GM10266 (cell line): ENCODE measurements at regions not wholly inside any gene's neighbourhood (a gene's known extent, or its start where the extent isn't known, plus 50 kb on each side); places are given as distances from the start of the nearest gene placed in this dataset.
A peak's percentile ranks its signal among the peaks of the same experiment; 100 is the strongest.

Source experiments
- DNase-seq: peaks from one replicate; pipeline ENCODE4 v3.0.0; 2012; ENCODE audit errors: extremely low spot score
- CTCF ChIP-seq: IDR thresholded peaks from 2 replicates; pipeline ENCODE4 v1.5.1; 2012; ENCODE audit warnings: mild to moderate bottlenecking, low read depth; ENCODE audit not compliant: control insufficient read depth, insufficient read depth; ENCODE audit errors: missing control alignments

GRCh38 chr2:157172239-157172638, 85.3 kb upstream of the GALNT5 start:
- no peak for DNase-seq
- no peak for TF ChIP-seq CTCF

DNA sequence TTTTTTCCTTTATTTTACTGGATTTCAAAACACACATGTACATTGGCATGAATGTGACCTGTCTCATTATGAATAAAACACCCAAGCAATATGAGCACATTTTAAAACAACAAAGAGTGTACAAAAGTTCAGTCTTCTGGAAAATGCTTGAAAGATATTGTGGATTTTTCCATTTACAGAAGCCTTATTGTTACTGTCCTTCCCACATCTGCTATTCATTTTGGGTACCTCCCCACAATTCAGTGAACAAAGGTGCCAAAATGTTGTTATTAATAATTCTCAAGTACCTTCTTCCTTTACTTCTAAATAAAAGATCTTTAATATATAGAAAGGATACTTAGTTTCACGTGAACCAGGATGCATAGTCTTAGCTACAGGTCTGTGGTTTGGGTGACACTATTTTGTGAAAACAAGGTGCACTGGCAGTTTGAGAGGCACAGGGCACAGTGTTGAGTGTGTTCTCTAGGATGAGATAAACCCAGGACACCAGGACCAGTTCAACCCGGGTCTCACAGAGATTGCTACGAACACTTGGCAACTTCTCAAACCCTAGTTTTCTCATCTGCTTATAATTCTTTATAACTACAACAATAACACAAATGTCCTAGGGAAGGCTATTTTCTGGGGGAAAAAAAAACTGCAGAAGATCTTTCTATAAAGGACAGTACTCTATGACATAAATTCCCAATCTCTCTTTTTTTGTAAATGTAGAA, 84.5 kb upstream of the GALNT5 start:
- no peak for TF ChIP-seq CTCF
- no peak for DNase-seq

DNA sequence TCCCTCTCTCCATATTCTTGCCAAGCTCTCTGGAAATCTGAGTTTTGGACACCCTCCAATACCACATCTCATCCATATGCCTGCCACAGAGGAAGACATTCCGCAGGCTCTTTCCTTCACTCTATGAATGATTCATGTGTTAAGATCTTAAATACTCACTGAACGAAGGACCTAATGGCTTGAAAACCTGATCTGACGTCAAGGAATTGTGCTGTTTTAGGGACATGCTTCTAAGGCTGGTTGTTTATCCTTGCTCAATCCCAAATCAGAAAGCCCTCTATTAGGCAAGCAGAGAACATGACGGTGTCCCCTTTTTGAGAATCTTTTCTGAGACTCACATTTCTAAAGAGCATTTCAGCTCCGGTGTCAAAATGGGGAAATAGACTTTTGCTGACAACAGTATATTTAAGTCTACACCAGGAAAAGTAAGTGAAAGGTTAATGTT, 83.7 kb upstream of the GALNT5 start:
- no peak for TF ChIP-seq CTCF

DNA sequence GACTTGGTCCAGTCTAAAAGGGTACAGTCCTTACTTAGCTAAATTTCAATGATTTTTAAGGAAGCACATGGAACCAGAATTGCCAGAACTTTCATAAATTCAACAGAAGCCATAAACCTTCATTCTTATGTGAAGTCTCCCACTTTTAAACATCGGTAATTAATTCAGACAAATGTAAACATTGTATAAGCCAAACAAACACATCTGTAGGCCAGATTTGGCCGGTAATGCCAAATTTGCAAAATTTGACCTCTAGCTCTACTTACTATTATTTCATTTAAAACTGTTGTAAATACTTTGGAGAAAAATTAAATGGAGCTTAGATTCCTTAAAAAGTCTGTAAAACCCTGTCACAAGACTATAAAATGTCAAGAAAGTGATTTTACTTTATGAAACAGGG, 83.2 kb upstream of the GALNT5 start:
- DNase-seq: no peak
- no peak for TF ChIP-seq CTCF

More for the DNA sequence above, 83.7 kb upstream of the GALNT5 start:
- DNase-seq: no peak

DNA sequence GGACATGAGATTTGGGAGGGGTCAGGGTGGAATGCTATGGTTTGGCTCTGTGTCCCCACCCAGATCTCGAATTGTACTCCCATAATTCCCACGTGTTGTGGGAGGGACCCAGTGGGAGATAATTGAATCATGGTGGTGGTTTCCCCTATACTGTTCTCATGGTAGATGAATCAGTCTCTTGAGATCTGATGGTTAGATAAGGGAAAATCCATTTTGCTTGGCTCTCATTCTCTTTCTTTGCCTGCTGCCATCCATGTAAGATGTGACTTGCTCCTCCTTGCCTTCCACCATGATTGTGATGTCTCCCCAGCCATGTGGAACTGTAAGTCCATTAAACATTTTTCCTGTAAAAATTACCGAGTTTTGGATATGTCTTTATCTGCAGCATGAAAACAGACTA, 80.9 kb upstream of the GALNT5 start:
- no peak for DNase-seq
- TF ChIP-seq CTCF: no peak

DNA sequence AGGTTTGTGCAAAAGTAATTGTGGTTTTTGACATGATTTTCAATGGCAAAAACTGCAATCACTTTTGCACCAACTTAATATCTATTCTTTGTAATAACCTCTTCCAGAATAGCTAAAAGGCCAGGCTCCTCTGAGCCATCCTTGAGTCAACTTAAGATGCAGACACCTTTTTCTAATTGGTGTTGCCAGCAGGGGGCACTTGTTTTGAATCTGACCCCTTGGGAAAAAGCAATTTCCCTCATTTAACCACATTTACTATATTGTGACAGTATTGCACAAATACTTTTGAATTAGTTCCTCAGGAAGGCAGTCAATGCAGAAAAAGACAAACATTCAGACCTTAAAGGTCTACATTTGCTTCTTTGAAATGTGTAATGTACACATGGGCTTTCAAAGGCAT, 78.6 kb upstream of the GALNT5 start:
- no peak for DNase-seq
- TF ChIP-seq CTCF: peak; percentile 20

DNA sequence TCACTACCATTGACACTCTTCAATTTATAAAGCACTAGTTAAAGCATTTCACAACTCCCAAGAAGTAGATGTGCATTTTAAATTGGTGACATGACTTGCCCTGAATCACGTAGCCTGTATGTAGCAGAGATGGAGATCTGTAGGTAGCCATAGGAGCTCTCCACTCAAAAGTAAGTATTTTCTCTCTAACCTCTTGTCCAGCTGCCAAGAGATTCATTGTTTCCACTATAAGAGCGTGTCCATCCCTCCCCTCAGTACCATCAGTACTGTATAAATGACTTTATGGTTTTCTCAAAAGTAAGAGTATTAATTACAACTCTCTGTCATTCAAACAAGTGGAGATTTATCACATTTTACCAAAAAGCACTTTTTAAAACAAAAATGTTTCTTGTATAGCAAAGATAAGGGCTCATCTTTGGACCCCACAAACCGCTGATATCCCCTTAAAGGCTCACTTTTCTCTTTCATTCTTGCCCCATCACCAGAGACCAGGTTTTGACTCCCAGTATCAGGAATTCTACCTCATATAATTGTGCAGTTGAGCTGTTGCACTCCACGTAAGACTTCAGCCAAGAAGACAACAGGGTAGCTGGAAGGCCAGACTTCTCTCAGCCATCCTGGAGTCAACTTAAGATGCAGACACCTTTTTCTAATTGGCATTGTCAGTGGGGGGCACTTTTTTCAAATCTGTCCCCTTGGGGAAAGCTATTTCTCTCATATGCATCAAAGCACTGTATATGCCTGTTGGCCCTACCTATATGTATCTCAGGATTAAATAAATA, 78.0 kb upstream of the GALNT5 start:
- DNase-seq: no peak
- no peak for TF ChIP-seq CTCF
